Neural cell (in vitro differentiated cells): ENCODE measurements at regions not wholly inside any gene's neighbourhood (a gene's known extent, or its start where the extent isn't known, plus 50 kb on each side); places are given as distances from the start of the nearest gene placed in this dataset.
"Not testable (repeated sequence)": the region's sequence is repeated elsewhere in the genome, so short reads cannot be mapped to it uniquely, and the experiment has no call there.

ENCODE experiments used
- H2AFZ ChIP-seq: fragments of 200-600, 300-800 bp; sonication (generic), shearing (Covaris generic); 2 replicates; pipeline ENCODE4 v1.6.0; 2014; ENCODE audit warnings: low read depth, mild to moderate bottlenecking, antibody characterized with exemption, low read length, moderate library complexity
- H3F3A ChIP-seq: fragments of 200-600 bp; shearing (Covaris generic); 2 replicates; pipeline ENCODE4 v1.6.1; 2016; ENCODE audit warnings: mild to moderate bottlenecking, moderate library complexity, mixed read lengths, antibody characterized with exemption, low read length; ENCODE audit not compliant: insufficient read depth, poor library complexity, severe bottlenecking
- H3K27ac ChIP-seq: fragments of 200-600, 300-800 bp; sonication (generic), shearing (Covaris generic); 2 replicates; pipeline ENCODE4 v1.5.1; 2014; ENCODE audit warnings: mild to moderate bottlenecking, low read length, moderate library complexity
- H3K27me3 ChIP-seq: fragments of 300-800, 200-600 bp; sonication (generic), shearing (Covaris generic); 2 replicates; pipeline ENCODE4 v1.6.0; 2014; ENCODE audit warnings: mild to moderate bottlenecking, low read depth, low read length, moderate library complexity; ENCODE audit not compliant: insufficient read depth
- H3K36me3 ChIP-seq: fragments of 300-800, 200-600 bp; sonication (generic), shearing (Covaris generic); 2 replicates; pipeline ENCODE4 v1.5.1; 2014; ENCODE audit warnings: mild to moderate bottlenecking, antibody characterized with exemption, low read length, moderate library complexity; ENCODE audit not compliant: insufficient read depth
- H3K4me2 ChIP-seq: fragments of 300-800, 200-600 bp; sonication (generic), shearing (Covaris generic); 2 replicates; pipeline ENCODE4 v1.6.0; 2014; ENCODE audit warnings: mild to moderate bottlenecking, low read length
- H3K4me3 ChIP-seq: fragments of 300-800, 200-600 bp; sonication (generic), shearing (Covaris generic); 2 replicates; pipeline ENCODE4 v1.5.1; 2014; ENCODE audit warnings: mild to moderate bottlenecking, low read length, moderate library complexity
- H3K79me2 ChIP-seq: fragments of 200-600 bp; shearing (Covaris generic); replicated peaks from 2 replicates; pipeline ENCODE4 v1.6.0; 2014; ENCODE audit warnings: mild to moderate bottlenecking, low read length, moderate library complexity; ENCODE audit not compliant: insufficient read depth
- H3K9ac ChIP-seq: fragments of 300-800, 200-600 bp; sonication (generic), shearing (Covaris generic); 2 replicates; pipeline ENCODE4 v1.6.1; 2016; ENCODE audit warnings: mild to moderate bottlenecking, low read length, mixed read lengths
- H3K9me2 ChIP-seq: fragments of 200-600 bp; shearing (Covaris generic); 2 replicates; pipeline ENCODE4 v1.6.1; 2016; ENCODE audit warnings: mild to moderate bottlenecking, low read length, mixed read lengths; ENCODE audit not compliant: insufficient read depth
- H3K9me3 ChIP-seq: fragments of 200-600, 300-800 bp; sonication (generic), shearing (Covaris generic); 2 replicates; pipeline ENCODE4 v1.6.1; 2016; ENCODE audit warnings: mild to moderate bottlenecking, mixed run types, low read length, moderate library complexity, mixed read lengths
- H4K20me1 ChIP-seq: fragments of 200-600 bp; shearing (Covaris generic); 2 replicates; pipeline ENCODE4 v1.6.1; 2016; ENCODE audit warnings: mild to moderate bottlenecking, mixed run types; ENCODE audit not compliant: insufficient read depth
- CTCF ChIP-seq: fragments of 450-650 bp; IDR thresholded peaks from 2 replicates; pipeline ENCODE4 v1.5.1; 2014; ENCODE audit warnings: antibody characterized with exemption, mild to moderate bottlenecking, moderate library complexity; ENCODE audit not compliant: poor library complexity, severe bottlenecking
- EP300 ChIP-seq: fragments of 450-650 bp; conservative IDR thresholded peaks from 2 replicates; pipeline ENCODE4 v1.6.1; 2014; ENCODE audit warnings: antibody characterized with exemption, mild to moderate bottlenecking, moderate library complexity; ENCODE audit not compliant: poor library complexity, severe bottlenecking
- EZH2 ChIP-seq: fragments of 200-600, 300-800 bp; shearing (Covaris generic), sonication (generic); IDR thresholded peaks from 2 replicates; pipeline ENCODE4 v1.6.1; 2014; ENCODE audit warnings: antibody characterized with exemption, low read length, borderline replicate concordance, mild to moderate bottlenecking; ENCODE audit not compliant: insufficient read depth, poor library complexity, severe bottlenecking
- MXI1 ChIP-seq: fragments of 450-650 bp; conservative IDR thresholded peaks from 2 replicates; pipeline ENCODE4 v1.6.1; 2014; ENCODE audit warnings: antibody characterized with exemption, mild to moderate bottlenecking; ENCODE audit not compliant: poor library complexity, severe bottlenecking
- POLR2AphosphoS5 ChIP-seq: IDR thresholded peaks from 2 replicates; pipeline ENCODE4 v1.6.1; 2012
- RAD21 ChIP-seq: fragments of 450-650 bp; conservative IDR thresholded peaks from 2 replicates; pipeline ENCODE4 v1.6.1; 2014; ENCODE audit warnings: antibody characterized with exemption, mild to moderate bottlenecking, moderate library complexity
- REST ChIP-seq: IDR thresholded peaks from 2 replicates; pipeline ENCODE4 v1.6.1; 2012; ENCODE audit warnings: borderline replicate concordance
- SMC3 ChIP-seq: fragments of 450-650 bp; conservative IDR thresholded peaks from 2 replicates; pipeline ENCODE4 v1.6.1; 2014; ENCODE audit warnings: antibody characterized with exemption, mild to moderate bottlenecking, moderate library complexity; ENCODE audit not compliant: poor library complexity
- TAF1 ChIP-seq: IDR thresholded peaks from 2 replicates; pipeline ENCODE4 v1.6.1; 2012; ENCODE audit warnings: low read depth

DNA sequence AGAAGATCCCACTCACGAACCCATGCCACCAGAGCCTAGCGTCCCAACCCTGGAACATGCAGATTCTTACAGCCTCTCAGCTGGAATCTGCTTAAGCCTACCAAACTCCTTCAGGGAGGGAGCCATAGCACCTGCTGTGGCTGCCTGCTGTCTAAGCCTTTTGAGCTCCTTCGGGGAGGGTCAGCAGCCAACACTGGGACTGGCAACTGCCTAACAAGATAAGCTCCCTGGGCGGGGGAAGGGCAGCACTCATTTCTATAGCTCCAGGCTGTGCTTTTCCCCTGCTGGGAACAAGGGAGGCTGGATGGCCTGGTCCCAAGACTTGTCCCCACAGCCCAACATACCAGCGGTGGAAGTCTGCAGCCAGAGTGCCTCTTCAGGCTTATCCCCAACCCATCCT is 199.1 kb upstream of the OR13F1 start:
- Histone ChIP-seq H3K79me2 (no peaks in the 10 kb centered on the region), H3K9me3 (no peaks in the 10 kb centered on the region), H3K36me3 (no peaks in the 10 kb centered on the region), H2AFZ (no peak overlapping the region), H3K27me3 (no peaks in the 10 kb centered on the region), H3K9me2 (no peaks in the 10 kb centered on the region), H3K9ac (no peak overlapping the region), H3K27ac (no peak overlapping the region), H4K20me1 (no peaks in the 10 kb centered on the region), H3F3A (no peaks in the 10 kb centered on the region), H3K4me3 (no peak overlapping the region), H3K4me2 (no peak overlapping the region)
- TF ChIP-seq TAF1 (no peak), EP300 (no peak), CTCF (no peak), EZH2 (no peak), MXI1 (no peak), POLR2AphosphoS5 (no peak)

- Histone ChIP-seq H3K36me3 (no peaks in the 10 kb centered on the region), H2AFZ (no peak overlapping the region), H3K79me2 (no peaks in the 10 kb centered on the region), H3K9me3 (no peaks in the 10 kb centered on the region), H3K4me3 (no peak overlapping the region), H4K20me1 (no peaks in the 10 kb centered on the region), H3K27me3 (no peaks in the 10 kb centered on the region), H3K9me2 (no peaks in the 10 kb centered on the region), H3K9ac (no peak overlapping the region), H3K27ac (no peak overlapping the region), H3F3A (no peaks in the 10 kb centered on the region), H3K4me2 (no peak overlapping the region)
- TF ChIP-seq EZH2 (no peak), POLR2AphosphoS5 (no peak), TAF1 (no peak), SMC3 (no peak), RAD21 (no peak), MXI1 (no peak), REST (no peak), CTCF (no peak), EP300 (no peak)
These were observed 190.5 kb upstream of the OR13F1 start for GRCh38 chr9:104313396-104314110.

DNA sequence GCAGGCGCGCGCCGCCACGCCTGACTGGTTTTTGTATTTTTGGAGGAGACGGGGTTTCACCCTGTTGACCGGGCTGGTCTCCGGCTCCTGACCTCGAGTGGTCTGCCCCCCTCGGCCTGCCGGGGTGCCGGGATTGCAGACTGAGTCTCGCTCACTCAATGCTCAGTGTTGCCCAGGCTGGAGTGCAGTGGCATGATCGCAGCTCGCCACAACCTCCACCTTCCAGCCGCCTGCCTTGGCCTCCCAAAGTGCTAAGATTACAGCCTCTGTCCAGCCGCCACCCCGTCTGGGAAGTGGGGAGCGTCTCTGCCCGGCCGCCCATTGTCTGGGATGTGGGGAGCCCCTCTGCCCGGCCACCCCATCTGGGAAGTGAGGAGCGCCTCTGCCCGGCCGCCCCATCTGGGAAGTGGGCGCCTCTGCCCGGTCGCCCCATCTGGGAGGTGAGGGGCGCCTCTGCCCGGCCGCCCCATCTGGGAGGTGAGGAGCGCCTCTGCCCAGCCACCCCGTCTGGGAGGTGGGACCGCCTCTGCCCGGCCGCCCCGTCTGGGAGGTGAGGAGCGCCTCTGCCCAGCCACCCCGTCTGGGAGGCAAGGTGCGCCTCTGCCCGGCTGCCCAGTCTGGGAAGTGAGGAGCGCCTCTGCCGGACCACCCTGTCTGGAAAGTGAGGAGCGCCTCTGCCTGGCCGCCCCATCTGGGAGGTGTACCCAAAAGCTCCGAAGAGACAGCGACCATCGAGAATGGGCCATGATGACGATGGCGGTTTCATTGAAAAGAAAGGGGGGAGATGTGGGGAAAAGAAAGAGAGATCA is 187.7 kb upstream of the OR13F1 start:
- H3K4me3 ChIP-seq, H3K27me3 ChIP-seq, H3K4me2 ChIP-seq, H2AFZ ChIP-seq, H3K27ac ChIP-seq, H3K9ac ChIP-seq, H3F3A ChIP-seq, H3K36me3 ChIP-seq, H4K20me1 ChIP-seq, H3K79me2 ChIP-seq, H3K9me2 ChIP-seq, H3K9me3 ChIP-seq: not testable (repeated sequence)
